Thoracic aorta (tissue), 2 donors: ENCODE measurements at regions not wholly inside any gene's neighbourhood (a gene's known extent, or its start where the extent isn't known, plus 50 kb on each side); places are given as distances from the start of the nearest gene placed in this dataset.

Source experiments
- ATAC-seq: fragments of 150-250 bp; one replicate; pipeline ENCODE4 v1.8.0; 2017; ENCODE audit warnings: low read depth; ENCODE audit not compliant: insufficient number of reproducible peaks, low FRiP score
- DNase-seq: peaks from one replicate; pipeline ENCODE4 v3.0.0-alpha.2; 2020; ENCODE audit warnings: low spot score
- H3K27ac ChIP-seq, 2 donors: fragments of 200-600 bp; sonication (generic); 1 replicate in 1 of 2; 2 replicates in 1 of 2; pipeline ENCODE4 v1.5.1; 2016; ENCODE audit warnings: mild to moderate bottlenecking in 2 of 2, moderate library complexity in 2 of 2
- H3K27me3 ChIP-seq: fragments of 200-600 bp; sonication (generic); replicated peaks from 2 replicates; pipeline ENCODE4 v1.6.0; 2016; ENCODE audit warnings: mild to moderate bottlenecking; ENCODE audit not compliant: insufficient read depth
- H3K36me3 ChIP-seq: fragments of 200-600 bp; sonication (generic); one replicate; pipeline ENCODE4 v1.5.1; 2016
- H3K4me1 ChIP-seq, 2 donors: fragments of 200-600 bp; sonication (generic); 1 replicate in 1 of 2; 2 replicates in 1 of 2; pipeline versions ENCODE4 v1.5.1 to v1.6.0; 2016; ENCODE audit warnings: low read depth in 2 of 2, mild to moderate bottlenecking in 1 of 2; ENCODE audit not compliant: control insufficient read depth in 1 of 2
- H3K4me3 ChIP-seq: fragments of 200-600 bp; sonication (generic); 2 replicates; pipeline ENCODE4 v1.5.1; 2016; ENCODE audit warnings: mild to moderate bottlenecking
- H3K9me3 ChIP-seq: fragments of 200-600 bp; sonication (generic); 2 replicates; pipeline ENCODE4 v1.5.1; 2016
- TF ChIP-seq, protein P1 (sequence below): fragments of 200-600 bp; sonication (generic); IDR thresholded peaks from one replicate; pipeline ENCODE4 v1.5.1; 2019; ENCODE audit warnings: antibody characterized with exemption

- ATAC-seq (no peak), DNase-seq (no peak)
- Histone ChIP-seq H3K9me3 (no peaks in the 10 kb centered on the region), H3K27ac (no peak overlapping the region), H3K4me1 (no peaks in the 10 kb centered on the region), H3K4me3 (no peak overlapping the region), H3K36me3 (no peaks in the 10 kb centered on the region), H3K27me3 (no peaks in the 10 kb centered on the region)
- TF ChIP-seq, protein P1, sequence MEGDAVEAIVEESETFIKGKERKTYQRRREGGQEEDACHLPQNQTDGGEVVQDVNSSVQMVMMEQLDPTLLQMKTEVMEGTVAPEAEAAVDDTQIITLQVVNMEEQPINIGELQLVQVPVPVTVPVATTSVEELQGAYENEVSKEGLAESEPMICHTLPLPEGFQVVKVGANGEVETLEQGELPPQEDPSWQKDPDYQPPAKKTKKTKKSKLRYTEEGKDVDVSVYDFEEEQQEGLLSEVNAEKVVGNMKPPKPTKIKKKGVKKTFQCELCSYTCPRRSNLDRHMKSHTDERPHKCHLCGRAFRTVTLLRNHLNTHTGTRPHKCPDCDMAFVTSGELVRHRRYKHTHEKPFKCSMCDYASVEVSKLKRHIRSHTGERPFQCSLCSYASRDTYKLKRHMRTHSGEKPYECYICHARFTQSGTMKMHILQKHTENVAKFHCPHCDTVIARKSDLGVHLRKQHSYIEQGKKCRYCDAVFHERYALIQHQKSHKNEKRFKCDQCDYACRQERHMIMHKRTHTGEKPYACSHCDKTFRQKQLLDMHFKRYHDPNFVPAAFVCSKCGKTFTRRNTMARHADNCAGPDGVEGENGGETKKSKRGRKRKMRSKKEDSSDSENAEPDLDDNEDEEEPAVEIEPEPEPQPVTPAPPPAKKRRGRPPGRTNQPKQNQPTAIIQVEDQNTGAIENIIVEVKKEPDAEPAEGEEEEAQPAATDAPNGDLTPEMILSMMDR: no peak
Measured at GRCh38 chr16:66082424-66082823, 284.1 kb upstream of the CDH5 start.

DNA sequence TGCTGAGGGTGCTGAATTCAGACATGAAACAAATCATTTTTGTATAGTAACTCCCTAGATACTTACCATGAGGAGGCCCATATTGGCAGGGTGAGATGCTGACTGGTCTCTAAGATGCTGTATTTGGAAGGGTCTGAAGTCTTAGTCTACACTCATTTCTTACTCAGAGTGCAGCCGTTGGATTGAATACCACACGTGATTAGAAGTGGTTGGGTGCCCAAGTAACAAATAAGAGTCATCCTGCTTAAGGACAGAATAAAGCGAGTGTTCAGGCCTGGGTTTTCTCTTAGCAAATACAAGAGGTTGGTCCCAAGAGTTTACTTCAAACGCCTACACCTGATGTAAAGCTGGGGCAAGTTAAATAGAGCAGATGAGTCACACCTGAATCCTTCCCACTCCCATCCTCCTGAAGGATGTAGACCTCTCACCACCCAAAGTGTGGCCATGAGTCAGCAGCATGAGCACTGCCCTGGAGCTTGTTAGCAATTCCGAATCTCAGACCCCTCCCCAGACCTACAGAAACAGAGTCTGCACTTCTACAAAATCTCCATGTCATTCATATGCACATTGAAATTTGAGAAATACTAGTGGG is 284.6 kb upstream of the CDH5 start:
- Histone ChIP-seq H3K27ac (no peak overlapping the region), H3K9me3 (no peaks in the 10 kb centered on the region), H3K36me3 (no peaks in the 10 kb centered on the region), H3K27me3 (no peaks in the 10 kb centered on the region), H3K4me1 (no peaks in the 10 kb centered on the region), H3K4me3 (no peak overlapping the region)
- no peak for ATAC-seq
- TF ChIP-seq, protein P1: no peak
- DNase-seq: no peak

DNA sequence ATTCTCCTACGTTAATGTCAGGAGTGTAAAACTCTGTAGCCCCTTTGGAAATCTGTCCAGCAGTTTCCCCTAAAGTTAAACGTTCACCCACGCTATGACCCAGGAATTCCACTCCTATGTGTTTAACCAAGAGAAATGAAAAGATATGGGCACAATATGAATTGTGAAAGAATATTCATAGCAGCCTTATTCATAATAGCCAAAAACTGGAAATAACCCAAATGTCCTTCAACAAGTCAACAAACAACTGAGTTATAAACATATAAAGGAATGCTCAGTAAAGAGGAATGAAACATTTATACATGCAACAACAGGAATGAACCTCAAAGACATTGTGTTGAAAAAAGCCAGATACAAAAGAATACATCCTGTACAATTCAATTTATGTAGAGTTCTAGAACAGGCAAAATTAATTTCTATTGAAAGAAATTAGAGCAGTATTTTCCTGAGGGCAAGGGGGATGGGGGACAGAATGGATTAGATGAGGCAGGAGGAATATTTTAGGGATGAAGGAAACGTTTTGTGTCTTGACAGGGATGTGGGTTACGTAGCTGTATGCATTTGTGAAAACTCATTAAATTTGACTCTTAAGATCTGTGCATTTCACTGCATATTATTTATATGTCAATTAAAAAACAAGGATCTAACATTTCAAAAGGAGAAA is 286.7 kb upstream of the CDH5 start:
- H3K4me1 ChIP-seq: no peaks in the 10 kb centered on the region
- no peak for ATAC-seq
- TF ChIP-seq, protein P1: no peak
- H3K9me3 ChIP-seq: no peaks in the 10 kb centered on the region
- H3K4me3 ChIP-seq: no peak overlapping the region
- no peak overlapping the region for H3K27ac ChIP-seq
- no peaks in the 10 kb centered on the region for H3K36me3 ChIP-seq
- H3K27me3 ChIP-seq: no peaks in the 10 kb centered on the region
- no peak for DNase-seq

DNA sequence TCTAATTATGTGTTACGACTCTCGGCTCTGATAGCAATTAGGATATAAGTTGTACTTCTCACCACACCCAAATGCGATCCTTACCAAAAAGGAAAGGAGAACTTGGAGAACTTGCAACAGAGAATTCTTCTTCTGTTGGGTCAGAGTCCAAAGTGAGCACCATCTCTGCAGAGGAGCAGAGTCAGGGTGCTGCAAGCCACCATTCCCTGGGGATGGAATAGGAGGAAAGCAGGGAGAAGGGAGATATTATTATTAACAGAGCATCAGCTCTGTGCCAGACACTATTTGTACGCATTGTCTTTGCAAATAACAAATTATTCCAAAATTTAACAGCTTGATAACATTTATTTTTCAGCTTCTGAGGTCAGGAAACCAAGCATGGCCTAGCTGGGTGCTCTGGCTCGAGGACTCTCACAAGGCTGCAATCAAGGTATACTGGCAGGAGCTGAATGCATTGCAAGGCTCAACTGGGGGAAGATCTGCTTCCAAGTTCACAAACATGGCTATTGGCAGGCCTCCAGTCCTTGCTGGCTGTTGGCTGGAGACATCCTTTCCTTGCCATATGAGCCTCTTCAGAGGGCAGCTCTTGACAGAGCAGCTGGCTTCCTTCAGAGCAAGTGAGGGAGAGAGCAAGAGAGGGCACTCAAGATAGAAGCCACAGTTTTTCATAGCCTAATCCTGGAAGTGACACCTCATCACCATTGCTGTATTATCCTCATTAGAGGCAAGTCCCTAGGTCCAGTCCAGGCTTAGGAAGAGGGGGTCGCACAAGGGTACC is 296.2 kb upstream of the CDH5 start:
- Histone ChIP-seq H3K4me3 (no peak overlapping the region), H3K27me3 (no peaks in the 10 kb centered on the region), H3K4me1 (no peaks in the 10 kb centered on the region), H3K27ac (no peak overlapping the region), H3K9me3 (no peaks in the 10 kb centered on the region), H3K36me3 (no peaks in the 10 kb centered on the region)
- no peak for DNase-seq
- TF ChIP-seq, protein P1: no peak
- no peak for ATAC-seq

DNA sequence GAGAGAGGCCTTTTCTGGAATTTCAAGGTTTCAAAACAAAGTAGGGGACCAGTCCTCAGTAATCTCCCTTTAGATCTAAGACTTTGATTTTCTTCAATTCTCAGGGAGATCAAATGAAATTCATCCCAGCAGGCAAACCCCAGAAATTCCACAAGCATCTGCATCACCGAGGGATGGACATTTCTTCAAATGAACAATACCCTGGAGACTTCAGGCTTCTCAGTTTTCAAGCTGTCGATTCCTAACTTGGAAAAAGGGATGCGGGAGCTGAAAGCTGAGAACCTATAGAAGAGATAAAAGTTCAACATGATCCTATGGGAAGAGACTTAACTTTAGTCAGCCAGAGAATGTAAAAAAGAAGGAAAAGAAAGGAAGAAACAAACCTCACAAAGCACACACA is 296.9 kb upstream of the CDH5 start:
- H3K4me3 ChIP-seq: no peak overlapping the region
- TF ChIP-seq, protein P1: no peak
- H3K4me1 ChIP-seq: no peaks in the 10 kb centered on the region
- DNase-seq: no peak
- H3K27ac ChIP-seq: no peak overlapping the region
- no peaks in the 10 kb centered on the region for H3K36me3 ChIP-seq
- ATAC-seq: no peak
- H3K9me3 ChIP-seq: no peaks in the 10 kb centered on the region
- no peaks in the 10 kb centered on the region for H3K27me3 ChIP-seq
